Type B pancreatic cell (in vitro differentiated cells): ENCODE measurements at regions not wholly inside any gene's neighbourhood (a gene's known extent, or its start where the extent isn't known, plus 50 kb on each side); places are given as distances from the start of the nearest gene placed in this dataset.

Experiments used
- DNase-seq: peaks from one replicate; pipeline ENCODE4 v3.0.0; 2021; ENCODE audit warnings: mixed read lengths; ENCODE audit not compliant: unreplicated experiment; ENCODE audit errors: extremely low spot score
- H3K27ac Mint-ChIP-seq: 2 replicates; pipeline ENCODE4 v1.8.0; 2021; ENCODE audit warnings: mild to moderate bottlenecking, mixed read lengths
- H3K27me3 Mint-ChIP-seq: 2 replicates; pipeline ENCODE4 v1.8.0; 2021; ENCODE audit warnings: mixed read lengths
- H3K36me3 Mint-ChIP-seq: 2 replicates; pipeline ENCODE4 v1.8.0; 2021; ENCODE audit warnings: mixed read lengths
- H3K4me1 Mint-ChIP-seq: one replicate; pipeline ENCODE4 v1.8.0; 2021; ENCODE audit warnings: mixed read lengths; ENCODE audit not compliant: unreplicated experiment
- H3K4me3 Mint-ChIP-seq: 2 replicates; pipeline ENCODE4 v1.8.0; 2021; ENCODE audit warnings: mild to moderate bottlenecking, mixed read lengths
- H3K9me3 Mint-ChIP-seq: 2 replicates; pipeline ENCODE4 v1.8.0; 2021; ENCODE audit warnings: mixed read lengths
- TF ChIP-seq, protein P1 (sequence below): fragments of 200-600 bp; sonication (generic); conservative IDR thresholded peaks from 2 replicates; pipeline ENCODE4 v1.5.0; 2021; ENCODE audit warnings: antibody characterized with exemption, mild to moderate bottlenecking

DNA sequence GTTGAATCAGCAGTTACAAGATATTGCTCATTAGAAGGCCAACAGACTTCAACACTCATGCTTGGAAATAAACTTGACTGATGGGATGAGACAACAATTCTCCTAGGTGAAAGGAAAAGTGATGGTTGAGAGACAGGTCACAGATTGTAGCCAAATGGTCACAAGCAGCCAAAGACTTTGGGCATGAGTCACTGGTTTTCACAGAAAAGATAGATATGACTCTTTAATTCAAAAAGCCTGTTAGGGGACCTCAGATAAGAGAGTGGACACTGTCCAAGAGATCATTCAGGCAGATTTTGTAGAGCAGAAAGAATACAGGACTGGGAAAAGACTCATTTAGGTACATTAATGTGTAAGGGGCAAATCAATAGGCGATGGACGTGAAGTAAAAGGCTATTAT, 982.5 kb downstream of the MAT2B start:
- H3K4me1 Mint-ChIP-seq = no peaks in the 10 kb centered on the region
- no peak overlapping the region for H3K4me3 Mint-ChIP-seq
- no peaks in the 10 kb centered on the region for H3K9me3 Mint-ChIP-seq
- TF ChIP-seq, protein P1, sequence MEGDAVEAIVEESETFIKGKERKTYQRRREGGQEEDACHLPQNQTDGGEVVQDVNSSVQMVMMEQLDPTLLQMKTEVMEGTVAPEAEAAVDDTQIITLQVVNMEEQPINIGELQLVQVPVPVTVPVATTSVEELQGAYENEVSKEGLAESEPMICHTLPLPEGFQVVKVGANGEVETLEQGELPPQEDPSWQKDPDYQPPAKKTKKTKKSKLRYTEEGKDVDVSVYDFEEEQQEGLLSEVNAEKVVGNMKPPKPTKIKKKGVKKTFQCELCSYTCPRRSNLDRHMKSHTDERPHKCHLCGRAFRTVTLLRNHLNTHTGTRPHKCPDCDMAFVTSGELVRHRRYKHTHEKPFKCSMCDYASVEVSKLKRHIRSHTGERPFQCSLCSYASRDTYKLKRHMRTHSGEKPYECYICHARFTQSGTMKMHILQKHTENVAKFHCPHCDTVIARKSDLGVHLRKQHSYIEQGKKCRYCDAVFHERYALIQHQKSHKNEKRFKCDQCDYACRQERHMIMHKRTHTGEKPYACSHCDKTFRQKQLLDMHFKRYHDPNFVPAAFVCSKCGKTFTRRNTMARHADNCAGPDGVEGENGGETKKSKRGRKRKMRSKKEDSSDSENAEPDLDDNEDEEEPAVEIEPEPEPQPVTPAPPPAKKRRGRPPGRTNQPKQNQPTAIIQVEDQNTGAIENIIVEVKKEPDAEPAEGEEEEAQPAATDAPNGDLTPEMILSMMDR = no peak
- H3K27ac Mint-ChIP-seq = no peak overlapping the region
- H3K36me3 Mint-ChIP-seq = peaks cover 3% of the 10 kb centered on the region
- H3K27me3 Mint-ChIP-seq = no peaks in the 10 kb centered on the region
- no peak for DNase-seq

DNA sequence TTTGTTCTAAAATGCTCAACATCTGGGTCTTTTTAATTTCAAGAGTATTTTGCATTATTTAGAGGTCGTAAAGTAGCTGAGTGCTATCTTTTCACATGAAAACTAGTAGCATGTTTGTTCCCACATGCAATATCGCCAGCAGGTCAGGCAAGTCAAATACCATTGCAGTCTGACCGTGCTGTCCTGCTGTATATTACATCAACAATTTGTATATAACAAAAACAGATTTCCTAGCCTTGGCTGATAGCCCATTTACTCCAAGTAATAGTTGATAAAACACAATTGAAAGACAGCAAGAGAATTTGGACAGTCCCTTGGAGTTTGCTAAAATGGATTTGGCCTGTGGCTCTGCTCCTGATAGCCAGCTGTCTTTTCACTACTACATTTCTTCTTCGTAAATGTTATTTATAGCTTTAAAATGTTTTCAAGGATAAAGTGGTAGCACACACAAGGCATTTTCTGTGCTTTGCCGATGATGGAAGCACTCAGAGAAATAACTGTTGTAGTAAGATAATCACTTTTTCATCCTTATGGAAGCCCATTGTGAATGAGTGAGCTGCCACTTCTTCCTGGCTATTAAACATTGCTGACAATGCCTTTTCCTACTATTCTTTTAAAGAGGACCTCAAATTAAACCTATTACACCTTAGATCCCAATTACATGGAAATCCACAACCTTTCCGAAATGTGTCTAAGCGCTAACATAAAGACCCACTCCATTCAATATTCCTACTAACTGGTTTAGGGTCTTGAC, 992.1 kb downstream of the MAT2B start:
- no peaks in the 10 kb centered on the region for H3K27me3 Mint-ChIP-seq
- H3K36me3 Mint-ChIP-seq = no peaks in the 10 kb centered on the region
- TF ChIP-seq, protein P1 = no peak
- no peak for DNase-seq
- no peaks in the 10 kb centered on the region for H3K4me1 Mint-ChIP-seq
- H3K27ac Mint-ChIP-seq = no peak overlapping the region
- no peaks in the 10 kb centered on the region for H3K9me3 Mint-ChIP-seq
- no peak overlapping the region for H3K4me3 Mint-ChIP-seq

GRCh38 chr5:164498438-164498837, 993.0 kb downstream of the MAT2B start:
- no peaks in the 10 kb centered on the region for H3K9me3 Mint-ChIP-seq
- TF ChIP-seq, protein P1 = no peak
- H3K4me3 Mint-ChIP-seq = no peak overlapping the region
- H3K27me3 Mint-ChIP-seq = no peaks in the 10 kb centered on the region
- H3K36me3 Mint-ChIP-seq = no peaks in the 10 kb centered on the region
- H3K27ac Mint-ChIP-seq = no peak overlapping the region
- no peaks in the 10 kb centered on the region for H3K4me1 Mint-ChIP-seq
- DNase-seq = no peak

DNA sequence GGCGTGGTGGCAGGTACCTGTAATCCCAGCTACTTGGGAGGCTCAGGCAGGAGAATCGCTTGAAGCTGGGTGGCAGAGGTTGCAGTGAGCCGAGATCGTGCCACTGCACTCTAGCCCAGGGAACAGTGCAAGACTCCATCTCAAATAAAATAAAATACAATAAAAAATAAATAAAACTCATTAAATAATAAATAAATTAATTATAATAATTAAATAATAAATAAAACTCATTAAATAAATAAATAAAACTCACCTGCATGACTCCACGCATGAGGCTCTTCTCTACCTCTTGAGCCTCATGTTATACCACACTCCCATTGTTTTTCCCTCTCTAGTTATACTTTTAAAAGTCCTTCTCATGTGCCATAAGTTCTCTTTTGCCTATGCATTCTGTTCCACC, 995.4 kb downstream of the MAT2B start:
- no peak for DNase-seq
- Mint-ChIP-seq H3K27ac (no peak overlapping the region), H3K4me3 (no peak overlapping the region), H3K36me3 (no peaks in the 10 kb centered on the region), H3K4me1 (peaks cover 8% of the 10 kb centered on the region), H3K9me3 (no peaks in the 10 kb centered on the region), H3K27me3 (peaks cover 2% of the 10 kb centered on the region)
- TF ChIP-seq, protein P1 = no peak

DNA sequence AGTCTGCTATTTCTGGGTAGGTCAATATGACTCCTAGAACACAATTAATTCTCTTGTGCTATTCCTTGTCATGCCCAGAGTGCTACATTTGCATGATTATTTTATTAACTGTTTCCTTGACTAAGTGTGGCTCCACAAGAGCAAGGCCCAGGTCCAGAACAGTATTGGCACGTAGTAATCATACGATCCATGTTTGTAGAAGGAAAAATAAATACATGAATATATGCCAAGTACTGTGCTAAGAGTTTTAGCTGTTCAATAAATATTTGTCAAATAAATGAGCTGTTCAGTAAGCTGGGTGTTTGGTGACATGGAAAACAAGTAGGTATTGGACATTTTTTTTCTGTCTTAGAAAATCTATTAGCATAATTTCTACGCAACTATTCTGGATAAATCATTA, 995.9 kb downstream of the MAT2B start:
- Mint-ChIP-seq H3K36me3 (no peaks in the 10 kb centered on the region), H3K4me3 (no peak overlapping the region), H3K27me3 (peaks cover 3% of the 10 kb centered on the region), H3K4me1 (peaks cover 8% of the 10 kb centered on the region), H3K27ac (no peak overlapping the region), H3K9me3 (no peaks in the 10 kb centered on the region)
- TF ChIP-seq, protein P1 = no peak
- no peak for DNase-seq
